ENCODE measurements at regions not wholly inside any gene's neighbourhood (a gene's known extent, or its start where the extent isn't known, plus 50 kb on each side); places are given as distances from the start of the nearest gene placed in this dataset.
"Not testable (repeated sequence)": the region's sequence is repeated elsewhere in the genome, so short reads cannot be mapped to it uniquely, and the experiment has no call there.

DNA sequence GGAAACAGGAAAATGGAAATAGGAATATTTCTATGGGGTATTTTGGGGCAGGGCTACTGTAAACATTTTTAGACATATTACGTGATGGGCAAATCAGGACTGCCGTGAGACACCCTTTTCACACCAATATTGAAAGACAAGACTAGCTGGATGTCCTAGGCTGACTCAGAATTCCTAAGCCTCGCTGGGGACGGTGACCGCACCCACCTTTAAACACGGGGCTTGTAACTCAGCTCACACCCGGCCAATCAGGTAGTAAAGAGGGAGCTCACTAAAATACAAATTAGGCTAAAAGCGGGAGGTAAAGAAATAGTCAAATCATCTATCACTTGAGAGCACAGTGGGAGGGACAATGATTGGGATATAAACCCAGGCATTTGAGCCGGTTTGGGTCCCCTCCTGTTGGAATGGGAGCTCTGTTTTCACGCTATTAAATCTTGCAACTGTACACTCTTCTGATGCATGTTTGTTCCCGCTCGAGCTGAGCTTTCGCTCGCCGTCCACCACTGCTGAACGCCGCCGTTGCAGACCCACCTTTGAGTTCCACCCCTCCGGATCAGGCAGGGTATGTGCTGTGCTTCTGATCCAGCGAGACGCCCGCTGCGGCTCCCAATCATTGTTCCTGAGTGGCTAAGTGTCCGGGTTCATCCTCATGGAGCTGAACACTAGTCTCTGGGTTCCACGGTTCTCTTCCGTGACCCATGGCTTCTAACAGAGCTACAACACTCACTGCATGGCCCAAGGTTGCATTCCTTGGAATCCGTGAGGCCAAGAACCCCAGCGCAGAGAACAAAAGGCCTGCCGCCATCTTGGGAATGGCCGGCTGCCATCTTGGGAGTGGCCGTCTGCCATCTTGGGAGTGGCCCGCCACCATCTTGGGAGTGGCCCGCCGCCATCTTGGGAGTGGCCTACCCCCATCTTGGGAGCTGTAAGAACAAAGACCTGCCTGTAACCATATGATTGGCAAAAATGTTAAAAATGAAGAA, 152.6 kb downstream of the CRLF2 start:
- Histone ChIP-seq H3K36me3 (ENCODE audit: low read depth) (no peaks in the 10 kb centered on the region), H3K9me2 (ENCODE audit: insufficient read depth) (no peaks in the 10 kb centered on the region), H4K20me1 (ENCODE audit: insufficient read depth) (no peaks in the 10 kb centered on the region), H3K9me3 (ENCODE audit: low read depth) (no peaks in the 10 kb centered on the region), H3F3A (ENCODE audit: insufficient read depth) (no peaks in the 10 kb centered on the region), H3K27me3 (replicated peaks; ENCODE audit: insufficient read depth) (no peaks in the 10 kb centered on the region), H3K27ac (no peak overlapping the region), H3K9ac (no peak overlapping the region), H3K4me3 (no peak overlapping the region), H3K79me2 (ENCODE audit: insufficient read depth) (no peaks in the 10 kb centered on the region), H2AFZ (no peak overlapping the region), H3K4me1 (ENCODE audit: insufficient read depth) (no peaks in the 10 kb centered on the region), H3K4me2 (ENCODE audit: unreplicated experiment) (no peak overlapping the region)
- in situ Hi-C loops (cut with MboI) = no loop called here
- TF ChIP-seq EZH2phosphoT487 (IDR thresholded peaks at IDR 0.05; ENCODE audit: insufficient read depth, low read depth) (no peak), EZH2 (IDR thresholded peaks at IDR 0.05; ENCODE audit: insufficient read depth, poor library complexity, severe bottlenecking) (no peak)
- 65 to 66% methylated on average over 34 of the region's 34 CpGs for WGBS, 2 experiments (ENCODE audit: low coverage in 1 of 2, low lambda C conversion rate in 2 of 2, missing lambda C conversion rate in 2 of 2)
- no peak for DNase-seq

DNA sequence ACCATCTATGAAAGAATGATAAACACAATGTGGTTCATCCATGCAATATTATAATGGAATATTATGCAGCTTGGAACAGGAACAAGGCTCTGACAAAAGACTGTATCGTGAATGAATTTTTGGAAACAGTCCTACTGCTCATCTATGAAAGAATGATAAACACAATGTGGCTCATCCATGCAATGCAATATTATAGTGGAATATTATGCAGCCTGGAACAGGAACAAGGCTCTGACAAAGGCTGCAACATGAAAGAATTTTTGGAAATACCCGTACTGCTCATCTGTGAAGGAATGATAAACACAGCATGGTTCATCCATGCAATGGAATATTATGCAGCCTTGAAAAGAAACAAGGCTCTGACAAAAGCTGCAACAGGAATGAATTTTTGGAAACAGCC, 158.8 kb downstream of the CRLF2 start:
- H3K27ac ChIP-seq; H3K4me2 ChIP-seq (ENCODE audit: unreplicated experiment); H3K9ac ChIP-seq; H3K9me2 ChIP-seq (ENCODE audit: insufficient read depth); H3K27me3 ChIP-seq (replicated peaks; ENCODE audit: insufficient read depth); H3K36me3 ChIP-seq (ENCODE audit: low read depth); H3K9me3 ChIP-seq (ENCODE audit: low read depth); H4K20me1 ChIP-seq (ENCODE audit: insufficient read depth); H3F3A ChIP-seq (ENCODE audit: insufficient read depth); H3K4me3 ChIP-seq; DNase-seq; in situ Hi-C loops (cut with MboI); H3K4me1 ChIP-seq (ENCODE audit: insufficient read depth); H2AFZ ChIP-seq; H3K79me2 ChIP-seq (ENCODE audit: insufficient read depth): not testable (repeated sequence)
- 38 to 43% methylated on average over 2 of the region's 2 CpGs for WGBS, 2 experiments (ENCODE audit: low coverage in 1 of 2, low lambda C conversion rate in 2 of 2, missing lambda C conversion rate in 2 of 2)

DNA sequence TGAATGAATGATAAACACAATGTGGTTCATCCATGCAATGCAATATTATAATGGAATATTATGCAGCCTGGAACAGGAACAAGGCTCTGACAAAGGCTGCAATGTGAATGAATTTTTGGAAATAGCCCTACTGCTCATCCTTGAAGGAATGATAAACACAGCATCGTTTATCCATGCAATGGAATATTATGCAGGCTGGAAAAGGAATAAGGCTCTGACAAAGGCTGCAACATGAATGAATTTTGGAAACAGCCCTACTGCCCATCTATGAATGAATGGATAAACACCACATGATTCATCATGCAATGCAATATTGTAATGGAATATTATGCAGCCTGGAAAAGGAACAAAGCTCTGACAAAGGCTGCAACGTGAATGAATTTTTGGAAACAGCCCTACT, 159.4 kb downstream of the CRLF2 start:
- in situ Hi-C loops (cut with MboI) = no loop called here
- Histone ChIP-seq H3K27ac (no peak overlapping the region), H3K9ac (no peak overlapping the region), H3K9me3 (ENCODE audit: low read depth) (no peaks in the 10 kb centered on the region), H3K4me1 (ENCODE audit: insufficient read depth) (no peaks in the 10 kb centered on the region), H3K4me2 (ENCODE audit: unreplicated experiment) (no peak overlapping the region), H3F3A (ENCODE audit: insufficient read depth) (no peaks in the 10 kb centered on the region), H4K20me1 (ENCODE audit: insufficient read depth) (no peaks in the 10 kb centered on the region), H3K27me3 (replicated peaks; ENCODE audit: insufficient read depth) (no peaks in the 10 kb centered on the region), H3K36me3 (ENCODE audit: low read depth) (no peaks in the 10 kb centered on the region), H3K4me3 (no peak overlapping the region), H3K79me2 (ENCODE audit: insufficient read depth) (no peaks in the 10 kb centered on the region), H3K9me2 (ENCODE audit: insufficient read depth) (no peaks in the 10 kb centered on the region), H2AFZ (no peak overlapping the region)
- DNase-seq = no peak
- WGBS, 2 experiments (ENCODE audit: low coverage in 1 of 2, low lambda C conversion rate in 2 of 2, missing lambda C conversion rate in 2 of 2) = 50 to 62% methylated on average over 2 of the region's 2 CpGs
- TF ChIP-seq EZH2 (IDR thresholded peaks at IDR 0.05; ENCODE audit: insufficient read depth, poor library complexity, severe bottlenecking) (no peak), EZH2phosphoT487 (IDR thresholded peaks at IDR 0.05; ENCODE audit: insufficient read depth, low read depth) (no peak)

DNA sequence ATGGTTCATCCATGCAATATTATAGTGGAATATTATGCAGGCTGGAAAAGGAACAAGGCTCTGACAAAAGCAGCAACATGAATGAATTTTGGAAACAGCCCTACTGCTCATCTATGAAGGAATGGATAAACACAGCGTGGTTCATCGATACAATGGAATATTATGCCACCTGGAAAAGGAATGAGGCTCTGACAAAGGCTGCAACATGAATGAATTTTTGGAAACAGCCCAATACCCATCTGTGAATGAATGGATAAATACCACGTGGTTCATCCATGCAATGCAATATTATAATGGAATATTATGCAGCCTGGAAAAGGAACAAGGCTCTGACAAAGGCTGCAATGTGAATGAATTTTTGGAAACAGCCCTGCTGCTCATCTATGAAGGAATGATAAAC, 160.4 kb downstream of the CRLF2 start:
- 58 to 59% methylated on average over 3 of the region's 3 CpGs for WGBS, 2 experiments (ENCODE audit: low coverage in 1 of 2, low lambda C conversion rate in 2 of 2, missing lambda C conversion rate in 2 of 2)

More for the DNA sequence above, 160.4 kb downstream of the CRLF2 start:
- H2AFZ ChIP-seq = no peak overlapping the region
- no peak for TF ChIP-seq EZH2phosphoT487 (IDR thresholded peaks at IDR 0.05; ENCODE audit: insufficient read depth, low read depth)
- TF ChIP-seq EZH2 (IDR thresholded peaks at IDR 0.05; ENCODE audit: insufficient read depth, poor library complexity, severe bottlenecking) = no peak
- H4K20me1 ChIP-seq (ENCODE audit: insufficient read depth) = no peaks in the 10 kb centered on the region
- H3K27me3 ChIP-seq (replicated peaks; ENCODE audit: insufficient read depth) = no peaks in the 10 kb centered on the region
- in situ Hi-C loops (cut with MboI) = no loop called here
- H3K9ac ChIP-seq = no peak overlapping the region
- no peaks in the 10 kb centered on the region for H3F3A ChIP-seq (ENCODE audit: insufficient read depth)
- no peaks in the 10 kb centered on the region for H3K9me2 ChIP-seq (ENCODE audit: insufficient read depth)
- H3K36me3 ChIP-seq (ENCODE audit: low read depth) = no peaks in the 10 kb centered on the region
- H3K9me3 ChIP-seq (ENCODE audit: low read depth) = no peaks in the 10 kb centered on the region
- no peak for DNase-seq
- H3K4me3 ChIP-seq = no peak overlapping the region
- H3K27ac ChIP-seq = no peak overlapping the region
- H3K79me2 ChIP-seq (ENCODE audit: insufficient read depth) = no peaks in the 10 kb centered on the region
- no peaks in the 10 kb centered on the region for H3K4me1 ChIP-seq (ENCODE audit: insufficient read depth)
- no peak overlapping the region for H3K4me2 ChIP-seq (ENCODE audit: unreplicated experiment)
